Activated CD4-positive, alpha-beta T cell treated with anti-CD3 and anti-CD28 coated beads, Interleukin-2, Interleukin-6, amounts not matched to agents 100 ng/mL and 50 ng/mL, durations not matched to agents 16 hours and 8 hours (primary cell): ENCODE measurements at regions not wholly inside any gene's neighbourhood (a gene's known extent, or its start where the extent isn't known, plus 50 kb on each side); places are given as distances from the start of the nearest gene placed in this dataset.
A peak's percentile ranks its signal among the peaks of the same experiment; 100 is the strongest.

Experiments used
- DNase-seq: peaks from one replicate; pipeline ENCODE4 v3.0.0-alpha.2; 2020

DNA sequence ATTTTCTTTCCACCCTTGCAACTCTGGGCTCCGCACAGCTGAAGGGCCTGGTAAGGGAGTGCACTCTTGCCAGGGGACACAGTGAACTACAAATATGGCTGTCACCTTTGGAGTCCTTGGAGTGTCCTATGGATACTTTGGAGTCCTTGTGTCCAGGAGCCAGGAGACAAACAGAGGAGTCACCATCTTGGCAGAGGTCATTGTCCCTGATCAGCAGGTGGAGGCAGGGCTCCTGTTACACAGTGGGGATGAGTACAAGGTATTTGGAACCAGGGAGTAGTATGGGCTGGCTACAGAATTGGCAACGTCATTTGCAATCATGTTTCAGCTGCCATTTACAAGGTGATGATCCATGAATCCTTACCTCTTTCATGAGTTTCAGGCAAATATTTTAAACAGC is 132.5 kb downstream of the FAM161A start:
- no peak for DNase-seq

DNA sequence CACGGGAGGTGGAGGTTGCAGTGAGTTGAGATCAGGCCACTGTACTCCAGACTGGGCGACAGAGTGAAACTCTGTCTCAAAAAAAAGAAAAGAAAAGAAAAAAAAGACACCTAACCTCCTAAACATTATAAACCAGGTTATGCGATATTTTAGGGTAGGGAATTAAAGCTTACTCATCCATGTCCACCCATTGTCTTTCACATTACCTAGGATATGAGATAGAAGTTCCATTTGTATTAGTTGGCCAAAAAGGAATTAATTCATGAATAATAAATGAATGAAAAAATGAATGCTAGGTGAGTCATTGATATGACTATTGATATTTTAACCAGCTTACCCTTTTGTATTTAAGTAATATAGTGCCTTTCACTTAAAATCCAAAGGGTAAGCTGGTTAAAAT is 132.9 kb downstream of the FAM161A start:
- DNase-seq: no peak

DNA sequence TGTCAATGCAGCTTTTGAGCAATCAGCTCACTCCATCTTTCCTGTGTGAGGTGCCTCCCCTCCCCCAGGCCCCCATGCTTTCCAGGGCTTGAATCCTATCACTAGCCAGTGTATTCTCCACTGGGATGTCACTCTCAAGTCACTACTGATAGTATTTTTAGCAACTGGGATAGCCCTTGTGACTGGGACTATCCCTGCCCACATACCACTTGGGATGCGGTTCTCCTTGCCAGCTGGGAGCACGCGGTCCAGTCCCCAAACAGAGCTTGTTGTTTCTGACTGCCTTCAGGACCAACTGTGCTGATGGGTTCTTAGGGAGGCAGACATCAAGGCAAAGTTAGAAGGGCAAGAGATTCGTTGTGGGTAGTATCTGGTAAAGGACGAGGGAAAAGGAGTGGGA is 134.9 kb downstream of the FAM161A start:
- no peak for DNase-seq

DNA sequence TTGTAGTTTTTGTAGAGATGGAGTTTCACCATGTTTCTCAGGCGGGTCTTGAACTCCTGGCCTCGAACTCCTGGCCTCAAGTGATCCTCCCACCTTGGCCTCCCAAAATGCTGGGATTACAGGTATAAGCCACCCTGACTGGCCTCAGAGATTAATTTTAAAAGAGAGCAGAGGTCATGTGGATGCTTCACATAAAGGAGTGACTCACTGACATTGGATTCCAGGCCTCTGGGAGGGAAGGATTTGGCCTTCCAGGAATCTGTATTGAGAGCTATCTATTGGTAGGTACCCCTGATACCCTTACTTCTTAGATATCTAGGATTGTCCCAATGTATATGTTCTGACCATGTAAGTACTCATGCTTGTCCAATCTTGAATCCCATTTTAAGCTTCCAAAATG is 138.4 kb downstream of the FAM161A start:
- no peak for DNase-seq

DNA sequence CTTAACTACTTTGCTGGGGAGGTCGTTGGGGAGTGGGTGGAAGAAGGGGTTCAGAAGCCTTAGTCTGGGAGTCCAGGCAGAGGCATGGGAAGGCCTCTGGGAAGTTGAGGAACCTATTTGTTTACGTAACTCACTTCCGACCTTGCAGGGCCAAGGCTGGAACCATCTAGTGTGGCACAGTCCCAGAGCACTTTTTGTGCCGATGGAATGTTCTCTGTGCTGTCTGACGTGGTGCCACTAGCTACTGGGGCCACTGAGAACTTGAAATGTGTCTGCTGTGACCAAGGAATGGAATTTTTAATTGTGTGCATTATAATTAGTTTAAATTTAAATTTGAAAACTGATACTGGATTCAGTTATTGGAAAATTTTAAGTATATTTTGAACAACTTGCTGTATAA is 139.7 kb downstream of the FAM161A start:
- no peak for DNase-seq

DNA sequence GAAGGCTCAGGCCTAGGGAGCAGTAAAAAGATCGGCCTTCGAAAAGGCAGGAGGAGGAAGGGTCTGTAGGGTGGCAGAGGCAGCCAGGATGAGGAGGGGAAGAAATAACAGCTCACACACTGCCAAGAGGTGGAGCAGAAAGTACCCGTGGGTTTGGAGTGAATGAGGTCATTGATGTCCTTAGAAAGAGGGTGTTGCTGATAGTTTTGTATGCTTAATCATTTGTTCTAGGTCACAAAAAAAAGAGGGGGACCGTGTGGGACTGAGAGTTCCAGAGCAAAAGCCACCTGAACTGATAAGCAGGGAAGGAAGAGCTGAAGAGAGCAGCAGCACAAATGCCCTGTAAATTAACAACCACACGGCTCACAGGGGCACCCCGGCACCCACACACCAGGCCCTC is 140.4 kb downstream of the FAM161A start:
- no peak for DNase-seq

DNA sequence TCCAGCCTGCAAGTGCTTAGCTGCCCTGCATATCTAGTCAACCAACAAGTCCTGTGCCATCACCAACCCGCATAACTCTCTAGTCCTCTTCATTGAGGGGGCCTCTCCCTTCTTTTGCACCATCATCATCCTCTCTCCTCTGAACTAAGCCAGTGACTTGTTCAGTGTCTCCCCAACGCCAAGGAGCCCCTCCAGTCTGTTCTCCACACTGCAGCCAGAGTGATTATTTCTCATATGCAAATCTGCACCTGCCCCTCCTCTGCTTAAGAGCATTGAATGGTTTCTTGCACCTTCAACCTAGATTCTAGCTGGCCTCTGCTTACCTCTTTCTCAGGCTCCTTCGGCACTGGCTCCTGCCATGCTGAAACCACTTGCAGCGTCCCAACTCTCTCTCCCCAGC is 141.8 kb downstream of the FAM161A start:
- DNase-seq: no peak

DNA sequence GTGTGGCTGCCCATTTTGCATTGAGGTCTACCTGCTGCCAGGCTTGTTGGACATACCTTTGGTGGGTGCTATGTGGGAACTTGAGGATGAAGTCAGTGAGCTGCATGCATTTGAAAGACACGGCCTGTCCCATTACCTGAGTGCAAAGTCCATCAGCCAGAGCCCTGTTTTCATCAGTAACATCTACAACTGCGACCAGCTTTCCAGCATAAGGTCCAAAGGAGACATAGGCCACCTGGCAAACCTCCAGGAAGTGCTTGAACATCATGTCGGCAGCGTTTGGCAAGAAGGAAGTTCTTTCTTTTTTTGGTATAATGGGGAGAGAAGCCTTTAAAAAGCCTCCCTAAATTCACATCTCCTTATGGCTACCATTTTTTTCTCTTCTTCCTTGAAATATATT is 143.1 kb downstream of the FAM161A start:
- DNase-seq: no peak

DNA sequence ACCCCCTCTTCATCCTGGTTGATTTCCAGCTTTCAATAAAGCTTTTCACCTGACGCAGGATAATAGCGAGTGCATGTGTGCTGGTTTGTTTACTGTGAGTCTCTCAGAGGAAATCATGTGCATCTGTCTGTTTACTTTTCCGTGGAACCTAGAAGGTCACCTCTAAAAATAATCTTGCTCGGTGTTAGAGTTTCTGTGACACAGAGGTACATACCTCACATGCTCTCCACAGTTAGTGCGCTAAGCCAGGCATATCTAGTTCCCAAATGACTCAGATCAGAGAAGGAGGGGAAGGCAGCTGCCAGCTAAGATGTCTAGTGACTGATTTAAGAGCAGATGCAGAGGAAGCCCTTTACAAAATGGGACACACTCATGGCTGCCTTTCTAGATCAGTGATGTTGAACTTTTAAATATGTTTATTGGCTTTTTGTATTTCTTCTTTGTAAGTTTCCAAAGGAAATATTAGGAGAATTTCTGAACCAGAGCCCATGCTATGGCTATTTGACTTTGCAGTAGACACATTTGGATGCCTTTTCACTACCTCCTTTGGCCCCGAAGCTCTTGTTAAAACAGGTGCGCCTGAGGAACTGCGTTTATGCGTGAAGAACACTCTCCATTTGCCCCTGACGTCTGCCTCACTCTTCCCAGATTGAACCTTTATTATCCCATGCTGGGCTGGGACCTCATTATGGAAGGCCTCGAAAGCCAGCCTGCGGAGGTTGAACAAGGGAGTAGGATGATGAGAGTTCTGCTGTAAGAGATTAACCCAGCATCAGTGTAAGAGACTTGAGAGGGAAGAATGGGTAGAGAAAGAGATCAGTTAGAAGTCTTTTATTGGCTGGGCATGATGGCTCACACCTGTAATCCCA is 145.6 kb downstream of the FAM161A start:
- peak; percentile 79 for DNase-seq

DNA sequence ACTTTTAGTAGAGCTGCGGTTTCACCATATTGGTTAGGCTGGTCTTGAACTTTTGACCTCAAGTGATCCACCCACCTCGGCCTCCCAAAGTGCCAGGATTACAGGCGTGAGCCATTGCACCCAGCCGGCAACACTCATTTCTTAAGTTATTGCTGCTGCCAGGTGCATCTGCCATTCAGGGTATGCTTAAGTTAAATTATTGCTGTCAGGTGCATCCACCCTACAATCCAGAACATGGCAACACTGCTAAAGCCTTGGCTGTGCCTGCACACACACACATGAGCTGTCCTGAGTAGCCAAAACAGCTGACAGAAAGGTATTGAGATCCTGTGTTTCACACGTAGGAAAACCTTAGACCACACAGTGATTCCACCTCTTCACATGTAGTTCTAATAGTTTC is 148.2 kb downstream of the FAM161A start:
- DNase-seq: no peak

DNA sequence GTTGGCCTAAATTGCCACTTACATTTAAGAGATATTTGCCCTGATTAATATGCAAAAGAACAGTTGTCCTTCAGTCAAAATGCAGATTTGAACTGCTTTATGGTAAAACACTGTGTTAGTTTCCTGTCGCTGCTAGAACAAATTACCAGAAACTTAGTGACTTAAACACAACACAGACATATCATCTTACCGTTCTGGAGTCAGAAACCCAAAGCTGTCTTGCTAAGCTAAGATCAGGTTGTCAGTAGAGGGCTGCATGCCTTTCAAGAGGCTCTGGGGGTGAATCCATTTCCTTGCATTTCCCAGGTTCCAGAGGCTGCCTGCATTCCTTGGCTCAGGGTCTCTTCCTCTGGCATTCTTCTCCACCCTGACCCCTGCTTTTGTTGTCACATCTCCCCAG is 149.5 kb downstream of the FAM161A start:
- DNase-seq: no peak

DNA sequence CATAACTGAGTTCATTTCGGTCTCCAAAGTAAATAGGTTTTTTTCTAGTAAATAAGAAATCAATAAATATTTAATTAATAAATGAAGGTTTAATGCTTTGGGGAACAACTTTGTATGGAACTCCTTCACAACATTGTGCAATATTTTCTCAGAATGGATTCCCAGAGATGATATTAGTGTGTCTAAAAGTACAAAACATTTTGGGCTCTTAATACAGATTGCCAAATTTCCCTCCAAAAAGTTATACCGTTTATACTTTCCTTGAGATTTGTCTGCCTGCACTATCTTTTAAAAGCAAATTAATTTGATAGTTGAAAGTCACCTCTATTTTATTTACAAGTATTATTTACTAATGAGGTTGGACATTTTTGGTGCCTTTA is 151.8 kb downstream of the FAM161A start:
- DNase-seq: no peak

DNA sequence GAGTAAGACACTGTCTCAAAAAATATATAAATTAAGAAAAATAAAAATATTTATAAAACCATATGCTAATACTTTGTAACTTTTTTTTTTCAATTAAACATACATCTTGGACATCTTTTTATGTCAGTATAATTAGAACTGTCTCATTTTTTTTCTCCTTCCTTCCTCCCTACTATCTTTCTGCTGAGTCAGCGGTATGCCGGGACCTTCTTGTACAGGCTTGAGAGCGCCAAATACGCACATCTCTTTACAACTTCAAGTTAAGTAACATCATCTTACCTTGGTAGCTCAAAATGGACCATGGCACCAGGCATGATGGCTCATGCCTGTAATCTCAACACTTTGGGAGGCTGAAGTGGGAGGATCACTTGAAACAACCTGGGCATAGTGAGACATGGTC is 153.4 kb downstream of the FAM161A start:
- DNase-seq: no peak

DNA sequence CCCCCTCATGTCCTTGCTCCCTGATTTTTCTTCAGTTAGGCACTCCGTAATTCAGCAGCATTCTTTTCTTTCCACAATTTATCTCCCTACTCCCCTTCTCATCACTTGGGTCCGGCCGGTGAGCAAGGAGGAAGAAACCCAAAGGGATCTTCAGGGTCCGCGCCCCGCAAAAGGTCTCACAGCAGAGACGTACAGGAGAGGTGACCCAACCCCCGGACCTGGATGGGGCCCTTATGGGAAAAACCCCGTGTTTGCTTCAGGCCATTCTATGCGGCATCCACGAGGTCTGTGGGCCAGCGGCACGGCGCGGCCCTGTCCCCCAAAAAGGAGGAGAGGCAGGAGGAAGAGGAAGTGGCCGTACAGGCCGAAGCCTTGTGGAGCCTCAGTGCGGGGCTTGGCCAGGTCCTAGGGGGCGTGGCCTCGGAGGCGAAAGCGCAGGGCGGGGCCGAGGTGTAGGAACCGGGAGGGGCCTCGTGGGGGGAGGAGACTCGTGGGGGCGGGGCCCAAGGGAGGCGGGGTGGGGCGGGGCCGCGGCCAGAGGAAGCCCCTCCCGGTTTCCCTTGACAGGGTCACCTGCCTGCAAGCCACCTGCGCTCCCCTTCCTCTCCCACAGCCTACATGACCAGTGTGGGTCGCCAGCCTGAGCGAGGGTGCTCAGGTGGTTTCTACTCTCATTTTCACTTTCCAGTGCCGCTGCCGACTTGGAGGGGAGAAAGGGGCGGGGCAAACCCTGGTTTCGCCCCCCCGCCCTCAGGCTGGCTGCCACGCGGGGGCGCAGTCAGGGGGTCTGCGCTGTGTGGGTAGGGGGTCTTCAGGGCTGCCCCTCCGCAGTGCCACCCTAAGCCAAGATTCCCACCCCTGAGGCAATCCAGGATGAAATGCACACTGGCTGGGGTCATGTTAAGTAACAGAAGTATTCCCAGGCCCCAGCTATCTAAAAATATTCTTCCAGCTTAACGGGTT is 156.4 kb upstream of the XPO1 start:
- peak; percentile 93 for DNase-seq

DNA sequence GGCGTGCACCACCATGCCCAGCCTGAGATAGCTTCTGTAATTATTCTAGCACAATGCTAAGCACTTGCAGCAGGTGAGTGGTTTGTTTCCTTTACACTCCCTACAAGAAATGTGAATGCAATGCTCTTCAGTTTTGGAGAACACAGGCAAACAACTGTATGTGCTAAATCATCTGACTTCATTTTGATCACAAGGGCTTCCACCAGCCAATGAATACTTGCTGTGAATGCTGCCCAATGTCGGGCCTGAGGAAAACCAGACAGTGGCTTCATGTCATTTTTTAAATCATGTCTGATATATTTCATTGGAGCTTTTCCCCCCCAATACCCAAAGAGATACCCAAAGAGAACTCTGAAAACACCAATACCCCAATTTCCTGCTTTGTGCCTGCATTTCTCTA is 155.6 kb upstream of the XPO1 start:
- DNase-seq: no peak

DNA sequence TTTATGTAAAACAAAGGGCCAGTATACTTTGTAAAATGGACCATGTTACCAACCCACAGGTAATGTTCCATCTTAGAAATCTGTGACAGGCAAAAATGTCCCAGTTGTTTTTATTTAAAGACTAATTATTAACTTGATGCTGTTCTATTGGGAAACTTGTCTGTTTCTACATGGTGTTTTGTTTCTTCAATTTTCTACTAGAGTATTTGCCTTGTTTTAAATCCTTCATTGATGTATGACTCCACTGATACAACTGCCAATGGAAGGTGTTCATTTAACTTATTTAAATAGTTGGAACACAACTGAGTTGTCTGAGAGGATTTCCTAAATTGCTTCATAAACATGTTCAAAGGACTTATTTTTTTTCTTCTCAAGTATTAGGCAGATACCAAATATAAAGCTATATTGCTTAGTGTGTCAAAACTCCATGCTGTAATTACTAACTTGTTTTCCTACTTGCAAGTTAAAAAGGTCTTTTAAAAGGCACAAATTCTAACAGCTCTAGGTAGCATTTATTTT is 152.0 kb upstream of the XPO1 start:
- no peak for DNase-seq

DNA sequence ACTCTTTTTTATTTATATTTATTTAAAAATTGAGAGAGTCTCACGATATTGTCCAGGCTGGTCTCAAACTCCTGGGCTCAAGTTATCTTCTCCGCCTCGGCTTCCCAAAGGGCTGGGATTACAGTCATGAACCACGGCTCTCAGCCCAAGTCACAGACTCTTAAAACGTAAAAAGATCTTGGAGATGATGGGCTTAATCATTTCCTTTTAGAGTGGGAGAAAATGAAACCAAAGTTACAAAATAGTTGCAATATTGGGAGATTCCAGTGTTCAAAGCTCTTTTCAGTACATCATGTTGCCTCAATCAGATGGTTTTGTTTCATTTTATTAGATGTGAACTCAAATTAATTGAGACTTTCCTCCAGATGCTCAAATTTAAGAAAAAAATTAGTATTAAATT is 151.4 kb upstream of the XPO1 start:
- no peak for DNase-seq

DNA sequence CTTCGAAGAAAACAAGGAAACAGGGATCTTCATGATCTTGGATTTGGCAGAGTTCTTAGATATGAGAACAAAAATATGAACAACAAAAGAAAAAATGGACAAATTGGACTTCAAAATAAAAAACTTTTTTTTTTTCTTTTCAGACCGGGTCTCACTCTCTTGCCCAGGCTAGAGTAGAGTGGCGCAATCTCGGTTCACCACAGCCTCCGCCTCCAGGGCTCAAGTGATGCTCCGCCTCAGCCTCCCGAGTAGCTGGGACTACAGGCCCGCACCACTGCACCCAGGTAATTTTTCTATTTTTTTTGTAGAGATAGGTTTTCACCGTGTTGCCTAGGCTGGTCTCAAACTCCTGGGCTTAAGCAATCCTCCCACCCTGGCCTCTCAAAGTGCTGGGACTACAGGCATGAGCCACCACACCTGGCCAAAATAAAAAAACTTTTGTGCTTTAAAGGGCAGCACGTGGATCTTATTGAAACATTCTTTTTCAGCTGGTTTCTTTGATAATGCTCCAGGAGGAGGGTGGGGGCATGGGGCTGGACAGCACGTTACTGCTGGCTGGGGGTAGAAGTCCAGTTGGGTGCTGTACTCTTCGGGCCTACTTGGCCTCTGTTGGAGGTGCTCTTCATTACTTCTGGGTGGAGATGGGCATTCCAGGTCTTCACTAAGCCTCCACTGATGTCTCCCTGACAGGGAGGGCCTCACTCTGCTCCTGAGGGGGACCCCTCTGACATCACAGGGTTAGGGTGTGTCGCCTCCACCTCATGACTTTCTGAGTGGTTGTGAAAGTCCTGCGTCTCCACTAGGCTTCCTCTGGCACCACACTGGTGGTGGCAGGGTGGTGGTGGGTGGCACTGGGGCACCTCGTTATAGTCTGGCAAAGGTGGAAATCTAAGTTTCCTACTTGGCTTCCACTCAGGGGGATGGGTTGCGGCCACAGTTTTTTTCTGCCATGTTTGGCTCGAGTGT is 150.5 kb upstream of the XPO1 start:
- no peak for DNase-seq

DNA sequence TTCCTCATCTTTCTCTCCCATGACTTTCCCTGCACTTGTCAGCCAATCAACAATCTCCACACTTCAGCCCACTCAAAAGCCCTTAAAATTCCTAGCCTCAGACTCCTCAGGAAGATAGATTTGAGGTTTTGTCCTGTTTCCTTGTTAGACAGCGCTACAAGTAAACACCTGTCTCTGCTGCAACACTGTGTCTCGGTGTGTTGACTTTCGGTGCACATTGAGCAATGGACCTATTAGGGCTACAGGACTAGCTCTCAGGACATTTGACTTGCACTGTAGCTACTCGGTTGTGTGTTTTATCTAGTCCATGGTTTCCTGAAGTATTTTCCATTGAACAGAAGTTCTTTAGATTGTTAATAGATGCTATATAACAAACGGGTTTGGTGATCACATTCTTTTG is 140.9 kb upstream of the XPO1 start:
- DNase-seq: no peak

DNA sequence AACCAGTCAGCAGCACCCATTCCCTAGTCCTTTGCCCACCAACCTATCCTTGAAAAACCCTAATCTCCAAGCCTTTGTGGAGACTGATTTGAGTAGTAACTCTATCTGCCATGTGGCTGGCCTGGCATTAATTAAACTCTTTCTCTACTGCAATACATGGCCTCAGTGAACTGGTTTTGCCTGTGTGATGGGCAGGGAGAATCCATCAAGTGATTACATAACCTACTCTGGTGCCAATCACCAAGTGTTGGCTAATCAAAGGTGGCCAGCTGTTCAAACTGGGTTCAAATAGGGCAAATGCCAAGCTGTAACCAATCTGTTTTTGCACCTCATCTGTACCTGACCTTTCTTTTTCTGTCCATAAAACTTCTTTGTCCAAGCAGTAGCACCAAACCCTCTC is 139.8 kb upstream of the XPO1 start:
- DNase-seq: no peak

DNA sequence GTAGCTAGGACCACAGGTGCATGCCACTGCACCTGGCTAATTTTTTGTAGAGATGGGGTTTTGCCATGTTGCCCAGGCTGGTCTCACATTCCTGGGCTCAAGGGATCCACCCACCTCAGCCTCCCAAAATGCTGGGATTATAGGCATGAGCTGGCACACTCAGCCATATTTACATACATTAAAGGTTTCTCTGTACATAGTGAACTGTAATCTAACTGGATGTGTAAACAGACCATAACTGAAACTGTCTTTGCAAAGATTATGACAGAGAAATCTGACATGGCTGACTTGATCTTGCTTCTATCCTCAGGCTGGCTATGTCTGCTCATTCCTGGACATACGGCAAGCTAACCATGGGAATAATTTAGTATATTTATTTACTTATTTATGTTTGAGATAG is 139.2 kb upstream of the XPO1 start:
- DNase-seq: no peak

DNA sequence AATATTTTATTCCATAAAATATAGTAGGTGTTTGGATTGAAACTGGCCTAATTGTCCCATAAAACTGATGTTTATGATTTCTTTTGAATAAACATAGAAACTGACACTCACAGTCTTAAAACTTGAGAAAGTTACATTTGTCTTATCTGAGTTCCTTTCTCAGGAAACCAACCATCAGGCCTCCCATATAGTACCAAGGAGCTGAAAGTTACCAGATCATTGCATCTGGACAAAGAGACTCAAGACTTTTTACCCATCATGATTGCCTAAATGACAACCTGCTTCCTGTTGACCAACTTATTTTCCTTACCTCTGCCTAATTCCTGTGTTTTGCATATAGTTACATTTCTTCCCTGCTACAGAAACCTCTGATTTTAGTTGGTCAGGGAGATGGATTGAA is 137.0 kb upstream of the XPO1 start:
- DNase-seq: no peak
